DND-41 (cell line): ENCODE measurements at regions not wholly inside any gene's neighbourhood (a gene's known extent, or its start where the extent isn't known, plus 50 kb on each side); places are given as distances from the start of the nearest gene placed in this dataset.

Experiments used
- ATAC-seq: fragments of 200-7000 bp; cut with Tn5 transposase; 3 replicates; pipeline ENCODE4 v1.9.1; 2021; ENCODE audit warnings: low read depth; ENCODE audit not compliant: insufficient read depth
- DNase-seq: peaks from one replicate; pipeline ENCODE4 v3.0.0-alpha.2; 2020
- H2AFZ ChIP-seq: 2 replicates; pipeline ENCODE4 v1.6.0; 2012; ENCODE audit warnings: low read depth, low read length
- H3K27ac ChIP-seq: 2 replicates; pipeline ENCODE4 v1.5.1; 2012; ENCODE audit warnings: low read length, inconsistent platforms
- H3K27me3 ChIP-seq: fragments of 200-600 bp; sonication (generic); 2 replicates; pipeline ENCODE4 v1.6.0; 2012; ENCODE audit warnings: low read length, mild to moderate bottlenecking, inconsistent platforms; ENCODE audit not compliant: insufficient read depth, poor library complexity
- H3K36me3 ChIP-seq: 2 replicates; pipeline ENCODE4 v1.5.1; 2012; ENCODE audit warnings: low read length, inconsistent platforms; ENCODE audit not compliant: insufficient read depth
- H3K4me1 ChIP-seq: 2 replicates; pipeline ENCODE4 v1.5.1; 2012; ENCODE audit warnings: mild to moderate bottlenecking, low read length; ENCODE audit not compliant: insufficient read depth
- H3K4me2 ChIP-seq: 2 replicates; pipeline ENCODE4 v1.6.0; 2012; ENCODE audit warnings: mild to moderate bottlenecking, moderate library complexity, low read length, inconsistent platforms; ENCODE audit not compliant: insufficient read depth
- H3K4me3 ChIP-seq, 2 experiments: fragments of 200-600 bp in 1 of 2; shearing (Covaris generic) in 1 of 2; 2 replicates each; pipeline ENCODE4 v1.5.1; 2012 to 2016; ENCODE audit warnings: inconsistent platforms in 2 of 2, low read length in 2 of 2, mild to moderate bottlenecking in 2 of 2, low read depth in 1 of 2, moderate library complexity in 1 of 2
- H3K79me2 ChIP-seq: 2 replicates; pipeline ENCODE4 v1.6.0; 2012; ENCODE audit warnings: low read length, inconsistent platforms; ENCODE audit not compliant: insufficient read depth
- H3K9ac ChIP-seq: 2 replicates; pipeline ENCODE4 v1.6.0; 2012; ENCODE audit warnings: low read depth, mild to moderate bottlenecking, inconsistent platforms, low read length, moderate library complexity
- H3K9me3 ChIP-seq: 2 replicates; pipeline ENCODE4 v1.5.1; 2012; ENCODE audit warnings: low read length, moderate library complexity, mild to moderate bottlenecking, inconsistent platforms; ENCODE audit not compliant: insufficient read depth, severe bottlenecking
- H4K20me1 ChIP-seq: 2 replicates; pipeline ENCODE4 v1.6.0; 2012; ENCODE audit warnings: low read length; ENCODE audit not compliant: insufficient read depth
- EZH2 ChIP-seq: IDR thresholded peaks from 3 replicates; pipeline ENCODE4 v1.6.1; 2012; ENCODE audit warnings: borderline replicate concordance, low read depth, mild to moderate bottlenecking, moderate library complexity, low read length, inconsistent platforms; ENCODE audit not compliant: severe bottlenecking
- TF ChIP-seq, protein P1 (sequence below): IDR thresholded peaks from 2 replicates; pipeline ENCODE4 v1.5.1; 2012; ENCODE audit warnings: borderline replicate concordance, low read length, moderate library complexity, mild to moderate bottlenecking; ENCODE audit not compliant: poor library complexity, severe bottlenecking; ENCODE audit errors: extremely low read depth

GRCh38 chr3:148238421-148238821, 459.3 kb upstream of the AGTR1 start:
- no peak for DNase-seq
- no peaks in the 10 kb centered on the region for H4K20me1 ChIP-seq
- TF ChIP-seq EZH2, result no peak
- TF ChIP-seq, protein P1, sequence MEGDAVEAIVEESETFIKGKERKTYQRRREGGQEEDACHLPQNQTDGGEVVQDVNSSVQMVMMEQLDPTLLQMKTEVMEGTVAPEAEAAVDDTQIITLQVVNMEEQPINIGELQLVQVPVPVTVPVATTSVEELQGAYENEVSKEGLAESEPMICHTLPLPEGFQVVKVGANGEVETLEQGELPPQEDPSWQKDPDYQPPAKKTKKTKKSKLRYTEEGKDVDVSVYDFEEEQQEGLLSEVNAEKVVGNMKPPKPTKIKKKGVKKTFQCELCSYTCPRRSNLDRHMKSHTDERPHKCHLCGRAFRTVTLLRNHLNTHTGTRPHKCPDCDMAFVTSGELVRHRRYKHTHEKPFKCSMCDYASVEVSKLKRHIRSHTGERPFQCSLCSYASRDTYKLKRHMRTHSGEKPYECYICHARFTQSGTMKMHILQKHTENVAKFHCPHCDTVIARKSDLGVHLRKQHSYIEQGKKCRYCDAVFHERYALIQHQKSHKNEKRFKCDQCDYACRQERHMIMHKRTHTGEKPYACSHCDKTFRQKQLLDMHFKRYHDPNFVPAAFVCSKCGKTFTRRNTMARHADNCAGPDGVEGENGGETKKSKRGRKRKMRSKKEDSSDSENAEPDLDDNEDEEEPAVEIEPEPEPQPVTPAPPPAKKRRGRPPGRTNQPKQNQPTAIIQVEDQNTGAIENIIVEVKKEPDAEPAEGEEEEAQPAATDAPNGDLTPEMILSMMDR, result no peak
- no peak overlapping the region for H3K4me3 ChIP-seq
- no peaks in the 10 kb centered on the region for H3K27me3 ChIP-seq
- no peak overlapping the region for H2AFZ ChIP-seq
- H3K9ac ChIP-seq, result no peak overlapping the region
- no peak overlapping the region for H3K27ac ChIP-seq
- H3K36me3 ChIP-seq, result no peaks in the 10 kb centered on the region
- H3K4me1 ChIP-seq, result peaks cover 5% of the 10 kb centered on the region; the same call in 1 of the 2 replicates
- H3K79me2 ChIP-seq, result no peaks in the 10 kb centered on the region
- no peaks in the 10 kb centered on the region for H3K9me3 ChIP-seq
- no peak overlapping the region for H3K4me2 ChIP-seq
- no peak for ATAC-seq

GRCh38 chr3:148240351-148240750, 457.4 kb upstream of the AGTR1 start:
- Histone ChIP-seq H2AFZ (no peak overlapping the region), H3K27me3 (no peaks in the 10 kb centered on the region), H3K4me3 (no peak overlapping the region), H3K79me2 (no peaks in the 10 kb centered on the region), H3K9me3 (no peaks in the 10 kb centered on the region), H3K4me1 (no peaks in the 10 kb centered on the region), H4K20me1 (no peaks in the 10 kb centered on the region), H3K9ac (no peak overlapping the region), H3K36me3 (no peaks in the 10 kb centered on the region), H3K4me2 (no peak overlapping the region), H3K27ac (no peak overlapping the region)
- TF ChIP-seq, protein P1, result no peak
- TF ChIP-seq EZH2, result no peak
- DNase-seq (no peak), ATAC-seq (no peak)

GRCh38 chr3:148243609-148244008, 454.1 kb upstream of the AGTR1 start:
- Histone ChIP-seq H3K27ac (no peak overlapping the region), H3K4me2 (no peak overlapping the region), H3K9me3 (no peaks in the 10 kb centered on the region), H4K20me1 (no peaks in the 10 kb centered on the region), H3K9ac (no peak overlapping the region), H2AFZ (no peak overlapping the region), H3K79me2 (no peaks in the 10 kb centered on the region), H3K27me3 (no peaks in the 10 kb centered on the region), H3K36me3 (no peaks in the 10 kb centered on the region), H3K4me3 (no peak overlapping the region), H3K4me1 (no peaks in the 10 kb centered on the region)
- DNase-seq (no peak), ATAC-seq (no peak)
- TF ChIP-seq, protein P1, result no peak
- TF ChIP-seq EZH2, result no peak
